ENCODE measurements at regions not wholly inside any gene's neighbourhood (a gene's known extent, or its start where the extent isn't known, plus 50 kb on each side); places are given as distances from the start of the nearest gene placed in this dataset.

- H3K9me3 ChIP-seq (ENCODE audit: control insufficient read depth in 1 of 2, low read length in 2 of 2): no peaks in the 10 kb centered on the region
- H3K9ac ChIP-seq (ENCODE audit: low read depth in 1 of 2, low read length in 2 of 2): no peak overlapping the region
- H3K4me1 ChIP-seq (ENCODE audit: control insufficient read depth in 1 of 2, insufficient read depth in 2 of 2, low read length in 2 of 2): peaks cover 4 to 5% of the 10 kb centered on the region in 2 donors
- peaks cover 44 to 52% of the 10 kb centered on the region in 2 donors for H3K27me3 ChIP-seq (ENCODE audit: control insufficient read depth in 1 of 2, insufficient read depth in 2 of 2, low read length in 2 of 2)
- H3K36me3 ChIP-seq (ENCODE audit: control insufficient read depth in 1 of 2, insufficient read depth in 2 of 2, low read length in 2 of 2): no peaks in the 10 kb centered on the region
- no peak overlapping the region for H3K4me3 ChIP-seq (ENCODE audit: low read depth in 1 of 2, low read length in 2 of 2)
- no peak overlapping the region for H3K27ac ChIP-seq (ENCODE audit: low read depth, low read length)
These were observed 163.6 kb upstream of the SIX2 start for GRCh38 chr2:45172760-45173392.

DNA sequence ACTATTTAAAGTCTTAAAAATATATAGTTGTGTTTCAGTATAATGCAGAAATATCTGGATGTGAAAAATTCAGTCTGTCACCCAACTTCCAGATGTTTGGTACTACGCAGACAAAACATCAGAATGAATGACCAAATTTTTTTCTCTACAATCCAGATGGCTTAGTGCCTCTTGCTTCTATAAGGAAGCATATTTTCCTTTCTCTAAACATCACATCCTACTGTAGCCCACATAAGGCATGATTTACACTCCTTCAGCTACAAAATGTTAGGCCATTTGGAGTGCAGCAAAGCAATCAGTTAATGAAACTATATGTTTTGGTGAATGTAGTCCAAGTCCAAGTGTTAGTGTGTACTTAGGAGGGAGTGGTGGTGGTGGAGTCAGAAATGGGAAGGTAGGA lies 162.9 kb upstream of the SIX2 start:
- no peak overlapping the region for H3K9ac ChIP-seq (ENCODE audit: low read depth in 1 of 2, low read length in 2 of 2)
- no peaks in the 10 kb centered on the region for H3K36me3 ChIP-seq (ENCODE audit: control insufficient read depth in 1 of 2, insufficient read depth in 2 of 2, low read length in 2 of 2)
- H3K27ac ChIP-seq (ENCODE audit: low read depth, low read length): no peak overlapping the region
- peaks cover 4 to 5% of the 10 kb centered on the region in 2 donors for H3K4me1 ChIP-seq (ENCODE audit: control insufficient read depth in 1 of 2, insufficient read depth in 2 of 2, low read length in 2 of 2)
- peaks cover 52 to 59% of the 10 kb centered on the region in 2 donors for H3K27me3 ChIP-seq (ENCODE audit: control insufficient read depth in 1 of 2, insufficient read depth in 2 of 2, low read length in 2 of 2)
- H3K9me3 ChIP-seq (ENCODE audit: control insufficient read depth in 1 of 2, low read length in 2 of 2): no peaks in the 10 kb centered on the region
- no peak overlapping the region for H3K4me3 ChIP-seq (ENCODE audit: low read depth in 1 of 2, low read length in 2 of 2)

- Histone ChIP-seq H3K27me3 (ENCODE audit: control insufficient read depth in 1 of 2, insufficient read depth in 2 of 2, low read length in 2 of 2) (peaks cover 51 to 65% of the 10 kb centered on the region in 2 donors), H3K4me3 (ENCODE audit: low read depth in 1 of 2, low read length in 2 of 2) (no peak overlapping the region), H3K9ac (ENCODE audit: low read depth in 1 of 2, low read length in 2 of 2) (no peak overlapping the region), H3K36me3 (ENCODE audit: control insufficient read depth in 1 of 2, insufficient read depth in 2 of 2, low read length in 2 of 2) (no peaks in the 10 kb centered on the region), H3K9me3 (ENCODE audit: control insufficient read depth in 1 of 2, low read length in 2 of 2) (no peaks in the 10 kb centered on the region), H3K27ac (ENCODE audit: low read depth, low read length) (no peak overlapping the region), H3K4me1 (ENCODE audit: control insufficient read depth in 1 of 2, insufficient read depth in 2 of 2, low read length in 2 of 2) (peaks cover 4 to 5% of the 10 kb centered on the region in 2 donors)
These were observed 161.9 kb upstream of the SIX2 start for GRCh38 chr2:45171136-45171501.

DNA sequence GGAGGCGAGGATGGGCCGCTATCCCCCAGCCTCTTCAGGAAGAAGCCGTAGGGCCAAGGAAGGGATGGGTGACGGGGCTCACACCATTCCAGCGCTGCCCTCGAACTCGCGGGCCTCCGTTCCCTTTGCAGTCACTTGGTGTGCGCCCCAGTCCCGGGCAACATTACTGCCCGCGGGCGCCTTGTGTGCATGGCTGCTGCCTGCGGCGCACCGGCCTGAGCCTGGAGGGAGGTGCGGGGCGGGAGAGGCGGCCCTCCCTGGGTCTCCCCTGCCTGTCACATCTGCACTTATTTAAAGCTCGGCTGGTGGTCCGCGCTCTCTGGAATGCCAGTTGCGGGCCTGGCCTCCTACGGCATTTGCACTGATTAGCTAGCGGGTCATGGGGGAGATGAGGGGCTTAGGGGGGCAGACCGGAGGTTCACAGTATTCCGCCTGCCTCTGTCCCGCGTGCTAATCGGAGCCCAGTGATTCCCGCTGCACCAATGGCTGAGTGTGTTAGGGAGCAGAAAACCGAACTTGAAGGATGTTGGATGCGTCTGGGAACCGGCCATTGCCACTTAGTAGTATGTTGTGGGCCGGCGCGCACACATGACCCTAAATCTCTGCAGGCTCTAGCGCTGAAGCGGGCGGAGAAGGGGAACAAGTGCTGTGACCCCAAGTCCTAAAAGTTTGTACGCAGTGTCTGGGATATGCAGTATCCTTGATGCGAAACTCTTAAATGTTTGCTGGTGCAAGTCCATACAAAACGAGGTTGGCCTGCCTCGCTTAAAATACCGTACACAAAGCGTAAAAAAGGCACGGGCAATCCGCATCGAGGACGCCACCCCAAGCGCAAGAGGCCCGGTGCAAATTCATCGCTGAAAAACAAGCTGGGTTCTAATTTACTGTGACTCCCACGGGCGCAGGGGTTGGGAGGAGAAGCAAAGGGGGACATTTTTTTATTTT lies 161.2 kb upstream of the SIX2 start:
- no peak overlapping the region for H3K27ac ChIP-seq (ENCODE audit: low read depth, low read length)
- no peaks in the 10 kb centered on the region for H3K9me3 ChIP-seq (ENCODE audit: control insufficient read depth in 1 of 2, low read length in 2 of 2)
- peaks cover 54 to 70% of the 10 kb centered on the region in 2 donors for H3K27me3 ChIP-seq (ENCODE audit: control insufficient read depth in 1 of 2, insufficient read depth in 2 of 2, low read length in 2 of 2)
- peaks cover 4 to 5% of the 10 kb centered on the region in 2 donors for H3K4me1 ChIP-seq (ENCODE audit: control insufficient read depth in 1 of 2, insufficient read depth in 2 of 2, low read length in 2 of 2)
- H3K4me3 ChIP-seq (ENCODE audit: low read depth in 1 of 2, low read length in 2 of 2): peak overlapping the region in 1 of 2 donors; percentile 57
- H3K9ac ChIP-seq (ENCODE audit: low read depth in 1 of 2, low read length in 2 of 2): no peak overlapping the region
- no peaks in the 10 kb centered on the region for H3K36me3 ChIP-seq (ENCODE audit: control insufficient read depth in 1 of 2, insufficient read depth in 2 of 2, low read length in 2 of 2)

GRCh38 chr2:45169339-45170190 lies 160.3 kb upstream of the SIX2 start:
- H3K4me1 ChIP-seq (ENCODE audit: control insufficient read depth in 1 of 2, insufficient read depth in 2 of 2, low read length in 2 of 2): peaks cover 4 to 5% of the 10 kb centered on the region in 2 donors
- H3K27me3 ChIP-seq (ENCODE audit: control insufficient read depth in 1 of 2, insufficient read depth in 2 of 2, low read length in 2 of 2): peaks cover 57 to 72% of the 10 kb centered on the region in 2 donors
- H3K9ac ChIP-seq (ENCODE audit: low read depth in 1 of 2, low read length in 2 of 2): no peak overlapping the region
- H3K9me3 ChIP-seq (ENCODE audit: control insufficient read depth in 1 of 2, low read length in 2 of 2): no peaks in the 10 kb centered on the region
- H3K4me3 ChIP-seq (ENCODE audit: low read depth in 1 of 2, low read length in 2 of 2): peak overlapping the region; percentile 47 to 57
- no peak overlapping the region for H3K27ac ChIP-seq (ENCODE audit: low read depth, low read length)
- no peaks in the 10 kb centered on the region for H3K36me3 ChIP-seq (ENCODE audit: control insufficient read depth in 1 of 2, insufficient read depth in 2 of 2, low read length in 2 of 2)

DNA sequence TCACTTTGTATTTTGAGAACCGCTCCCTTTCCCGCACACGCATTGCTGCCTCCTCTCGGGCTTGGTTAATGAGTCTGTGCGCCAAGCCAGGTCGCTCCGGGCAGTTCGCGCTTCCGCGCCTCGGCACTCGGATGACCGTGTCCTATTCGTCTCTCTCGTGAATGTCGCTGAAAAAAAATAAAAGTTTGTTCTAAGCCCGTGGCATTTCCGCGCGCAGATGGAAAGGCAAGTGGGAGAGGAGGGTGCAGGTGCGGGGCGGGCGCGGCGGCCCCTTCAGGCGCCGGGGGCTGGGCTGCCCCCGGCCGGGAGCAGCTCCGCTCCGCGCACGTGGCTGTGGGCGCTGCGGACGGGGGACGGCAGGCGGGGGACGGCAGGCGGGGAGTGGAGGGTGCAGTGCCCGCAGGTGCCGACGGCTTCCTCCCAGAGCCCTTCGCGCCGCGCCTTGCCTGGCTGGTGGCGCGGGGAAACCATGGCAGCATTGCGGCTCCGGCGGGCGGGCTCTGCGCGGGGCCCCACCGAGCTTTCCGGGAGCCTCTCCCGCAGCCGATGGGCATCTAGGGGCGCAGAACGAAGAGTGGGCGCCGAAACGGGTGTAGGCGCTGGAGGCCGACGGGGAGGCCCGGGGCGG lies 159.6 kb upstream of the SIX2 start:
- peak overlapping the region; percentile 27 to 57 for H3K4me3 ChIP-seq (ENCODE audit: low read depth in 1 of 2, low read length in 2 of 2)
- H3K4me1 ChIP-seq (ENCODE audit: control insufficient read depth in 1 of 2, insufficient read depth in 2 of 2, low read length in 2 of 2): peaks cover 4 to 5% of the 10 kb centered on the region in 2 donors
- no peaks in the 10 kb centered on the region for H3K36me3 ChIP-seq (ENCODE audit: control insufficient read depth in 1 of 2, insufficient read depth in 2 of 2, low read length in 2 of 2)
- H3K9me3 ChIP-seq (ENCODE audit: control insufficient read depth in 1 of 2, low read length in 2 of 2): no peaks in the 10 kb centered on the region
- H3K27ac ChIP-seq (ENCODE audit: low read depth, low read length): no peak overlapping the region
- peaks cover 57 to 75% of the 10 kb centered on the region in 2 donors for H3K27me3 ChIP-seq (ENCODE audit: control insufficient read depth in 1 of 2, insufficient read depth in 2 of 2, low read length in 2 of 2)
- H3K9ac ChIP-seq (ENCODE audit: low read depth in 1 of 2, low read length in 2 of 2): no peak overlapping the region

GRCh38 chr2:45167920-45168629 lies 158.8 kb upstream of the SIX2 start:
- Histone ChIP-seq H3K27ac (ENCODE audit: low read depth, low read length) (no peak overlapping the region), H3K9ac (ENCODE audit: low read depth in 1 of 2, low read length in 2 of 2) (no peak overlapping the region), H3K4me3 (ENCODE audit: low read depth in 1 of 2, low read length in 2 of 2) (no peak overlapping the region), H3K36me3 (ENCODE audit: control insufficient read depth in 1 of 2, insufficient read depth in 2 of 2, low read length in 2 of 2) (no peaks in the 10 kb centered on the region), H3K27me3 (ENCODE audit: control insufficient read depth in 1 of 2, insufficient read depth in 2 of 2, low read length in 2 of 2) (peaks cover 62 to 71% of the 10 kb centered on the region in 2 donors), H3K4me1 (ENCODE audit: control insufficient read depth in 1 of 2, insufficient read depth in 2 of 2, low read length in 2 of 2) (peaks cover 4 to 5% of the 10 kb centered on the region in 2 donors), H3K9me3 (ENCODE audit: control insufficient read depth in 1 of 2, low read length in 2 of 2) (no peaks in the 10 kb centered on the region)

DNA sequence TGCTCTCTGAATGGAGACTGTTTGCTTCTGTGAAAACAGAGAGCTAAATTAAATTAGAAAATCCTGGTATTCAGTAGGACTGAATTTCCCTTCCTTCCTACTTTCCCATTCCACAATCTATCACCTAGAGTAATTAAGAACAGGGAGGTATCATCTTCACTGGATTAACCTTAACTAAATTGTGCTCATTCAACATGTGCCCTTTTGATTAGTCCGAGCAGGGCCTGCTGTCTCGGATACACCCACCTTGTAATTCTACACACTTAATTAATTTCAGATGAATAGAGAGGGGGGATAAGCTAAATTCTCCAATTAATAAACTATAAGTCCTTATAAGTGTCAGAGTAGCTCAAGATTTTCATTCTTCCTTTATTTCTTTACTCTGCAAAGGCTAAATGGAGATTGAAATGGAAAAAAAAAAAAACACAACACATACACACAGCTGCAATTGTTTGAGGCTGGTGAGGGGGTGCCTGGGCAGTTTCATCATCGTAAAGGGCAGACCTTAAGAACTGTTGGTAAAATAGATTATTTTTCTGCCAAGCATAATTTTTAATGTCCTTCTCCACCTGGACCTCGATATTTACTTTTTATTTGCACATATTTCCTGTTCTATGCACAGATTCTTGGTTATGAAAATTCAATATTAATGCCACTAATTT lies 157.1 kb upstream of the SIX2 start:
- no peak overlapping the region for H3K9ac ChIP-seq (ENCODE audit: low read depth in 1 of 2, low read length in 2 of 2)
- H3K4me1 ChIP-seq (ENCODE audit: control insufficient read depth in 1 of 2, insufficient read depth in 2 of 2, low read length in 2 of 2): peaks cover 4 to 5% of the 10 kb centered on the region in 2 donors
- no peak overlapping the region for H3K4me3 ChIP-seq (ENCODE audit: low read depth in 1 of 2, low read length in 2 of 2)
- H3K36me3 ChIP-seq (ENCODE audit: control insufficient read depth in 1 of 2, insufficient read depth in 2 of 2, low read length in 2 of 2): no peaks in the 10 kb centered on the region
- H3K9me3 ChIP-seq (ENCODE audit: control insufficient read depth in 1 of 2, low read length in 2 of 2): no peaks in the 10 kb centered on the region
- peaks cover 55 to 68% of the 10 kb centered on the region in 2 donors for H3K27me3 ChIP-seq (ENCODE audit: control insufficient read depth in 1 of 2, insufficient read depth in 2 of 2, low read length in 2 of 2)
- no peak overlapping the region for H3K27ac ChIP-seq (ENCODE audit: low read depth, low read length)

GRCh38 chr2:45162711-45163110 lies 153.5 kb upstream of the SIX2 start:
- Histone ChIP-seq H3K9me3 (ENCODE audit: control insufficient read depth in 1 of 2, low read length in 2 of 2) (no peaks in the 10 kb centered on the region), H3K4me3 (ENCODE audit: low read depth in 1 of 2, low read length in 2 of 2) (no peak overlapping the region), H3K27ac (ENCODE audit: low read depth, low read length) (no peak overlapping the region), H3K4me1 (ENCODE audit: control insufficient read depth in 1 of 2, insufficient read depth in 2 of 2, low read length in 2 of 2) (no peaks in the 10 kb centered on the region), H3K9ac (ENCODE audit: low read depth in 1 of 2, low read length in 2 of 2) (no peak overlapping the region), H3K36me3 (ENCODE audit: control insufficient read depth in 1 of 2, insufficient read depth in 2 of 2, low read length in 2 of 2) (no peaks in the 10 kb centered on the region), H3K27me3 (ENCODE audit: control insufficient read depth in 1 of 2, insufficient read depth in 2 of 2, low read length in 2 of 2) (peaks cover 21 to 35% of the 10 kb centered on the region in 2 donors)

Measured in duodenal mucosa (tissue), 2 donors.